Endothelial cell of umbilical vein (primary cell): ENCODE measurements at regions not wholly inside any gene's neighbourhood (a gene's known extent, or its start where the extent isn't known, plus 50 kb on each side); places are given as distances from the start of the nearest gene placed in this dataset.
"Not testable (repeated sequence)": the region's sequence is repeated elsewhere in the genome, so short reads cannot be mapped to it uniquely, and the experiment has no call there.

Experiments used
- CTCF ChIP-seq, 2 donors: IDR thresholded peaks; 1 replicate in 1 of 2; 2 replicates in 1 of 2; pipeline ENCODE4 v1.5.1; 2011; ENCODE audit warnings: low read length in 2 of 2, mild to moderate bottlenecking in 2 of 2, moderate library complexity in 2 of 2, control low read depth in 1 of 2, inconsistent platforms in 1 of 2, low read depth in 1 of 2; ENCODE audit not compliant: insufficient read depth in 1 of 2; ENCODE audit errors: extremely low read depth in 1 of 2
- POLR2AphosphoS5 ChIP-seq: IDR thresholded peaks from 2 replicates; pipeline ENCODE4 v1.6.1; 2012; ENCODE audit warnings: low read depth, mild to moderate bottlenecking, control low read depth, low read length, moderate library complexity; ENCODE audit not compliant: insufficient read depth

GRCh38 chr7:3159926-3160325 lies 116.3 kb upstream of the CARD11 start:
- TF ChIP-seq CTCF (IDR thresholded peaks at IDR 0.05; ENCODE audit: extremely low read depth in 1 of 2, insufficient read depth in 1 of 2, low read depth in 1 of 2, low read length in 2 of 2); POLR2AphosphoS5: not testable (repeated sequence)
